Caco-2 (cell line): ENCODE measurements at regions not wholly inside any gene's neighbourhood (a gene's known extent, or its start where the extent isn't known, plus 50 kb on each side); places are given as distances from the start of the nearest gene placed in this dataset.

Source experiments
- BruUV-seq: library from RNA; stranded (reverse); fragments of 400-500 nt; replicated peaks from 2 replicates; lab custom pipeline; 2021; lab: Mats Ljungman, UMichigan
- CTCF ChIA-PET: fragments of 300-600 bp; sonication (Branson Sonifier 250); formaldehyde crosslinking; loops from one replicate; lab custom pipeline; 2022; ENCODE audit warnings: antibody characterized with exemption; lab: Charles Lee
- POLR2A ChIA-PET: fragments of 300-600 bp; sonication (Branson Sonifier 250); formaldehyde crosslinking; loops from one replicate; lab custom pipeline; 2022; ENCODE audit warnings: antibody characterized with exemption; lab: Charles Lee
- DNase-seq, 2 experiments: peaks; one replicate each; pipeline versions ENCODE4 v3.0.0 to v3.0.0-alpha.2; 2020 to 2022
- H3K27me3 ChIP-seq: replicated peaks from 2 replicates; pipeline ENCODE4 v1.6.0; 2011; ENCODE audit warnings: low read length; ENCODE audit not compliant: control insufficient read depth, insufficient read depth
- H3K36me3 ChIP-seq: 2 replicates; pipeline ENCODE4 v1.5.1; 2011; ENCODE audit warnings: low read length; ENCODE audit not compliant: control insufficient read depth, insufficient read depth
- H3K4me1 ChIP-seq: fragments of 250-450 bp; sonication (Bioruptor Pico); 2 replicates; pipeline ENCODE4 v1.5.1; 2020; ENCODE audit warnings: mild to moderate bottlenecking
- H3K4me3 ChIP-seq: 2 replicates; pipeline ENCODE4 v1.5.1; 2011; ENCODE audit warnings: low read depth, mild to moderate bottlenecking, control low read depth, low read length
- H3K9me3 ChIP-seq: fragments of 250-450 bp; sonication (Bioruptor Pico); 2 replicates; pipeline ENCODE4 v1.5.1; 2020; ENCODE audit warnings: mild to moderate bottlenecking, moderate library complexity
- H3K27ac Mint-ChIP-seq: one replicate; pipeline ENCODE4 v1.8.0; 2022; ENCODE audit warnings: mixed read lengths; ENCODE audit not compliant: unreplicated experiment
- H3K27me3 Mint-ChIP-seq: one replicate; pipeline ENCODE4 v1.8.0; 2022; ENCODE audit warnings: mixed read lengths; ENCODE audit not compliant: insufficient read depth, unreplicated experiment
- H3K36me3 Mint-ChIP-seq: one replicate; pipeline ENCODE4 v1.8.0; 2022; ENCODE audit warnings: mild to moderate bottlenecking, mixed read lengths; ENCODE audit not compliant: insufficient read depth, unreplicated experiment
- H3K4me1 Mint-ChIP-seq: one replicate; pipeline ENCODE4 v1.8.0; 2022; ENCODE audit warnings: low read depth, mixed read lengths; ENCODE audit not compliant: unreplicated experiment
- H3K4me3 Mint-ChIP-seq: one replicate; pipeline ENCODE4 v1.8.0; 2022; ENCODE audit warnings: mild to moderate bottlenecking, moderate library complexity, mixed read lengths; ENCODE audit not compliant: unreplicated experiment
- H3K9me3 Mint-ChIP-seq: one replicate; pipeline ENCODE4 v1.8.0; 2022; ENCODE audit warnings: mixed read lengths; ENCODE audit not compliant: unreplicated experiment
- CTCF ChIP-seq, 2 experiments: fragments of 200-600 bp in 1 of 2; IDR thresholded peaks; 1 replicate in 1 of 2; 2 replicates in 1 of 2; pipeline versions ENCODE4 v1.5.1 to v1.8.0; 2011 to 2022; ENCODE audit warnings: antibody characterized with exemption in 1 of 2, control low read depth in 1 of 2, inconsistent platforms in 1 of 2, low read depth in 1 of 2, low read length in 1 of 2, mild to moderate bottlenecking in 1 of 2, moderate library complexity in 1 of 2; ENCODE audit not compliant: insufficient read depth in 1 of 2, severe bottlenecking in 1 of 2, unreplicated experiment in 1 of 2
- intact Hi-C: fragments of 100-400 bp; cut with micrococcal nuclease; formaldehyde crosslinking; loops from one replicate; pipeline ENCODE4 v1.10.0; 2022; ENCODE audit not compliant: unreplicated experiment

- ChIA-PET CTCF (no interaction called here), POLR2A (no interaction called here)
- H3K27ac Mint-ChIP-seq: no peak overlapping the region
- Histone ChIP-seq H3K4me3 (no peak overlapping the region), H3K27me3 (no peaks in the 10 kb centered on the region; the same call in 1 of the 2 replicates), H3K4me1 (no peaks in the 10 kb centered on the region), H3K9me3 (no peaks in the 10 kb centered on the region), H3K36me3 (no peaks in the 10 kb centered on the region)
- intact Hi-C loops: no loop called here
- BruUV-seq: no TSS peak
- H3K4me1 Mint-ChIP-seq: no peaks in the 10 kb centered on the region
- H3K27me3 Mint-ChIP-seq: peaks cover 7% of the 10 kb centered on the region
- no peaks in the 10 kb centered on the region for H3K9me3 Mint-ChIP-seq
- no peaks in the 10 kb centered on the region for H3K36me3 Mint-ChIP-seq
- DNase-seq: no peak
- no peak for TF ChIP-seq CTCF (IDR thresholded peaks at IDR 0.05; ENCODE audit: insufficient read depth in 1 of 2, low read depth in 1 of 2, low read length in 1 of 2, severe bottlenecking in 1 of 2, unreplicated experiment in 1 of 2)
- no peak overlapping the region for H3K4me3 Mint-ChIP-seq
These were observed 124.0 kb downstream of the TMEM200C start for GRCh38 chr18:5771343-5771742.

GRCh38 chr18:5770176-5770575 is 125.1 kb downstream of the TMEM200C start:
- H3K4me3 ChIP-seq: no peak overlapping the region
- H3K4me1 ChIP-seq: no peaks in the 10 kb centered on the region
- intact Hi-C loops: no loop called here
- no peaks in the 10 kb centered on the region for H3K36me3 ChIP-seq
- no peak for TF ChIP-seq CTCF (IDR thresholded peaks at IDR 0.05; ENCODE audit: insufficient read depth in 1 of 2, low read depth in 1 of 2, low read length in 1 of 2, severe bottlenecking in 1 of 2, unreplicated experiment in 1 of 2)
- Mint-ChIP-seq H3K27me3 (peaks cover 7% of the 10 kb centered on the region), H3K4me3 (no peak overlapping the region), H3K36me3 (no peaks in the 10 kb centered on the region), H3K9me3 (no peaks in the 10 kb centered on the region), H3K4me1 (no peaks in the 10 kb centered on the region), H3K27ac (no peak overlapping the region)
- DNase-seq: no peak
- H3K9me3 ChIP-seq: no peaks in the 10 kb centered on the region
- ChIA-PET POLR2A (no interaction called here), CTCF (no interaction called here)
- no peaks in the 10 kb centered on the region; the same call in 1 of the 2 replicates for H3K27me3 ChIP-seq
- no TSS peak for BruUV-seq

DNA sequence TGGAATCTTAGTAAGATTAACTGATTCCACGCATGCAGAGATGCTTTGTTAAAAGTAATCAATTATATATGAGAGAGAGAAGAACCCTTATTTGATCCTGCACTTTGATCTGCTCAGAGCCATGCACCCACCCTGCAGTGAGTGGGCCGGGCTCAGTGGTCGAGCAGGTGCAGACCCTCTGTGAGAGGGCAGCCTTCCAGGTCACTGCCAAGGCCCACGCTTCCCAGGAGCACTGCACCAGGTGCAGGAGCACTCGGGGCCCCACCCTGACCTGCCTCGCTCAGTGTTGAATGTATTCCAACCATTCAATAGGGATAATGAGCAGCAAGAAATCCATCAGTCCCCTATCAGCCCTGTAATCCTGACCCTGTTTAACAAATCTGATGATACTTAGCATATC is 126.9 kb downstream of the TMEM200C start:
- intact Hi-C loops: no loop called here
- H3K36me3 Mint-ChIP-seq: no peaks in the 10 kb centered on the region

More for the DNA sequence above, 126.9 kb downstream of the TMEM200C start:
- Mint-ChIP-seq H3K4me1 (no peaks in the 10 kb centered on the region), H3K27me3 (peaks cover 14% of the 10 kb centered on the region), H3K9me3 (no peaks in the 10 kb centered on the region), H3K4me3 (no peak overlapping the region), H3K27ac (no peak overlapping the region)
- DNase-seq: no peak
- no TSS peak for BruUV-seq
- Histone ChIP-seq H3K4me1 (no peaks in the 10 kb centered on the region), H3K36me3 (no peaks in the 10 kb centered on the region), H3K9me3 (no peaks in the 10 kb centered on the region), H3K27me3 (no peaks in the 10 kb centered on the region; the same call in 1 of the 2 replicates), H3K4me3 (no peak overlapping the region)
- ChIA-PET POLR2A (no interaction called here), CTCF (no interaction called here)
- TF ChIP-seq CTCF (IDR thresholded peaks at IDR 0.05; ENCODE audit: insufficient read depth in 1 of 2, low read depth in 1 of 2, low read length in 1 of 2, severe bottlenecking in 1 of 2, unreplicated experiment in 1 of 2): no peak
